ENCODE measurements at regions not wholly inside any gene's neighbourhood (a gene's known extent, or its start where the extent isn't known, plus 50 kb on each side); places are given as distances from the start of the nearest gene placed in this dataset.

DNA sequence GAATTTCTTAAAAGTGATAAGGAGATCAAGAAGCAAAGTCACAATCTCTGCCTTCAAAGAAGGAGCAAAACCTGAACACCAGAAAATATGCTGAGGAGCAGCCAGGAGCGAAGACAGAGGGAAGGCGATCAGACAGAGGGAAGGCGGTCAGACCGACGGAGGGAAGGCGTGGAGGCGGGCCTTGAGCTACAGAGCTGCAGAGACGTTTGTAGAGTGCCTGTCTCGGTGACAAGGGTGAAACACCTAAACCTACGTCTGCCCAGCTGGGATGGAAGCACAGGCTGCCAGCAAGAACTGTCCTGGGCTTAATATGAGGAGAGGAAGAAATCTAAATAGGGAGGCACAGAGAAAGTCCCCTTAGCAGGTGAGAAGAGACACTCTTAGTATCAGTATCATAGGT lies 476.0 kb downstream of the OCA2 start:
- TF ChIP-seq POLR2AphosphoS5 (IDR thresholded peaks at IDR 0.05) (no peak), CTCF (IDR thresholded peaks at IDR 0.05) (no peak), EP300 (IDR thresholded peaks at IDR 0.05) (no peak), POLR2A (IDR thresholded peaks at IDR 0.05) (no peak)
- Histone ChIP-seq H3K9me3 (peaks cover 0 to 19% (median 0%) of the 10 kb centered on the region in 3 donors), H3K36me3 (no peaks in the 10 kb centered on the region), H3K4me1 (no peaks in the 10 kb centered on the region), H3K4me3 (no peak overlapping the region), H3K27ac (no peak overlapping the region), H3K27me3 (no peaks in the 10 kb centered on the region)
- ATAC-seq = no peak
- WGBS, 2 donors (ENCODE audit: low coverage in 1 of 2) = 43 to 70% methylated on average over 7 to 10 of the region's 10 CpGs

GRCh38 chr15:27622371-27622770 lies 476.7 kb downstream of the OCA2 start:
- no peak for ATAC-seq
- no peaks in the 10 kb centered on the region for H3K36me3 ChIP-seq
- H3K27ac ChIP-seq = no peak overlapping the region
- no peak overlapping the region for H3K4me3 ChIP-seq
- TF ChIP-seq CTCF (IDR thresholded peaks at IDR 0.05) = no peak
- TF ChIP-seq EP300 (IDR thresholded peaks at IDR 0.05) = no peak
- TF ChIP-seq POLR2AphosphoS5 (IDR thresholded peaks at IDR 0.05) = no peak
- TF ChIP-seq POLR2A (IDR thresholded peaks at IDR 0.05) = no peak
- H3K9me3 ChIP-seq = peaks cover 0 to 11% (median 0%) of the 10 kb centered on the region in 3 donors
- no peaks in the 10 kb centered on the region for H3K27me3 ChIP-seq
- no peaks in the 10 kb centered on the region for H3K4me1 ChIP-seq

DNA sequence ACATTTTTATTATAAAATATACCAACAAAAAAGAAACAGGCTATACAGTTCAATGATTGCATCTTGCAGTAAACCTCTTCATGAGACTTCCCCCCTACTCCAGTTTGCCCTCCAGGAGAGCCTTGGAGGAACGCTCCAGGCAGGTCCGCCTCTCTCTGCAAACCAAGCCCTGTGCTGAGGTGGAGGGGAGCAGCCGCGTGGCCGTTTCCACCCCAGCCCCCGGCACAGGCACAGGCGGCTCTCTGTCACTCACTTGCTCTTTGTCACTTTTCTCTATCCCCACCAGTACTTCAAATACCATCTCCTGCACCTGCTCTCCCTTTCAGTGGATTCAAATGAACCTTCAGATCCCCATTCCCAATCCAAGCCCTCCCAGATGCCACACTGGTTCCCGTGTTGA lies 479.9 kb downstream of the OCA2 start:
- ATAC-seq = no peak
- Histone ChIP-seq H3K27me3 (no peaks in the 10 kb centered on the region), H3K4me1 (no peaks in the 10 kb centered on the region), H3K36me3 (no peaks in the 10 kb centered on the region), H3K27ac (no peak overlapping the region), H3K4me3 (no peak overlapping the region), H3K9me3 (no peaks in the 10 kb centered on the region)
- TF ChIP-seq POLR2AphosphoS5 (IDR thresholded peaks at IDR 0.05) = no peak
- TF ChIP-seq EP300 (IDR thresholded peaks at IDR 0.05) = no peak
- no peak for TF ChIP-seq CTCF (IDR thresholded peaks at IDR 0.05)
- no peak for TF ChIP-seq POLR2A (IDR thresholded peaks at IDR 0.05)
- WGBS, 2 donors (ENCODE audit: low coverage in 1 of 2) = 77 to 78% methylated on average over 6 to 8 of the region's 8 CpGs

GRCh38 chr15:27617013-27617412 lies 482.1 kb downstream of the OCA2 start:
- Histone ChIP-seq H3K36me3 (no peaks in the 10 kb centered on the region), H3K27ac (no peak overlapping the region), H3K4me1 (no peaks in the 10 kb centered on the region), H3K9me3 (no peaks in the 10 kb centered on the region), H3K4me3 (no peak overlapping the region), H3K27me3 (no peaks in the 10 kb centered on the region)
- 60 to 71% methylated on average over 3 of the region's 3 CpGs for WGBS, 2 donors (ENCODE audit: low coverage in 1 of 2)
- TF ChIP-seq CTCF (IDR thresholded peaks at IDR 0.05) (no peak), POLR2AphosphoS5 (IDR thresholded peaks at IDR 0.05) (no peak), EP300 (IDR thresholded peaks at IDR 0.05) (no peak), POLR2A (IDR thresholded peaks at IDR 0.05) (no peak)
- no peak for ATAC-seq

GRCh38 chr15:27608248-27608647 lies 490.9 kb downstream of the OCA2 start:
- H3K27ac ChIP-seq = no peak overlapping the region
- 65 to 91% methylated on average over 1 to 3 of the region's 3 CpGs for whole genome bisulfite sequencing, 2 donors (ENCODE audit: low coverage in 1 of 2)
- no peak for TF ChIP-seq POLR2AphosphoS5 (IDR thresholded peaks at IDR 0.05)
- TF ChIP-seq CTCF (IDR thresholded peaks at IDR 0.05) = no peak
- TF ChIP-seq POLR2A (IDR thresholded peaks at IDR 0.05) = no peak
- no peak for TF ChIP-seq EP300 (IDR thresholded peaks at IDR 0.05)
- H3K27me3 ChIP-seq = no peaks in the 10 kb centered on the region
- no peaks in the 10 kb centered on the region for H3K9me3 ChIP-seq
- no peaks in the 10 kb centered on the region for H3K4me1 ChIP-seq
- H3K4me3 ChIP-seq = no peak overlapping the region
- ATAC-seq = no peak
- no peaks in the 10 kb centered on the region for H3K36me3 ChIP-seq
